Neutrophil (primary cell): ENCODE measurements at regions not wholly inside any gene's neighbourhood (a gene's known extent, or its start where the extent isn't known, plus 50 kb on each side); places are given as distances from the start of the nearest gene placed in this dataset.
"Not testable (repeated sequence)": the region's sequence is repeated elsewhere in the genome, so short reads cannot be mapped to it uniquely, and the experiment has no call there.

Experiments used
- H3K27ac ChIP-seq: fragments of 200-600 bp; sonication (generic); 2 replicates; pipeline ENCODE4 v1.5.1; 2016; ENCODE audit warnings: mild to moderate bottlenecking, moderate library complexity
- H3K27me3 ChIP-seq: fragments of 200-600 bp; sonication (generic); 2 replicates; pipeline ENCODE4 v1.6.0; 2016; ENCODE audit warnings: mild to moderate bottlenecking
- H3K36me3 ChIP-seq: fragments of 200-600 bp; sonication (generic); 2 replicates; pipeline ENCODE4 v1.5.1; 2017
- H3K4me1 ChIP-seq, 2 experiments: fragments of 200-600 bp in 1 of 2; sonication (generic) in 1 of 2; 1 replicate in 1 of 2; 2 replicates in 1 of 2; pipeline versions ENCODE4 v1.5.1 to v1.6.1; 2013 to 2016; ENCODE audit warnings: low read depth in 1 of 2, low read length in 1 of 2, mild to moderate bottlenecking in 1 of 2, moderate library complexity in 1 of 2; ENCODE audit not compliant: control insufficient read depth in 1 of 2, insufficient read depth in 1 of 2
- H3K4me3 ChIP-seq, 2 experiments: fragments of 200-600 bp in 1 of 2; sonication (generic) in 1 of 2; 1 replicate in 1 of 2; 2 replicates in 1 of 2; pipeline ENCODE4 v1.5.1; 2013 to 2016; ENCODE audit warnings: low read depth in 1 of 2, low read length in 1 of 2, mild to moderate bottlenecking in 1 of 2, moderate library complexity in 1 of 2
- H3K9me3 ChIP-seq: fragments of 200-600 bp; sonication (generic); 2 replicates; pipeline ENCODE4 v1.5.1; 2016
- TF ChIP-seq, protein P1 (sequence below): fragments of 200-600 bp; sonication (generic); IDR thresholded peaks from 2 replicates; pipeline ENCODE4 v1.5.1; 2016; ENCODE audit warnings: antibody characterized with exemption

DNA sequence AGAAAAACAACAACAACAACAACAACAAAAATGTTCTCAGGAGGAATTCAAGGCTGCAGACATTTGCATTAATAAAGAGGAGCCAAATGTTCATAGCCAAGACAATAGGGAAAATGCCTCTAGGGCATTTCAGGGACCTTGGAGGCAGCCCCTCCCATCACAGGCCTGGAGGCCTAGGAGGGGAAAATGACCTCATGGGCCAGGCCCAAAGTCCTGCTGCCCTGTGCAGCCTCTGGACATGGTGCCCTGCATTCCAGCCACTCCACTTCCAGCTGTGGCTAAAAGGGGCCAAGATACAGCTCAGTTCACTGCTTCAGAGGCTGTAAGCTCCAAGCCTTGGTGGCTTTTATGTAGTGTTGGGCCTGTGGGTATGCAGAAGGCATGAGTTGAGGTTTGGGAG lies 314.5 kb downstream of the CYRIA start:
- TF ChIP-seq, protein P1, sequence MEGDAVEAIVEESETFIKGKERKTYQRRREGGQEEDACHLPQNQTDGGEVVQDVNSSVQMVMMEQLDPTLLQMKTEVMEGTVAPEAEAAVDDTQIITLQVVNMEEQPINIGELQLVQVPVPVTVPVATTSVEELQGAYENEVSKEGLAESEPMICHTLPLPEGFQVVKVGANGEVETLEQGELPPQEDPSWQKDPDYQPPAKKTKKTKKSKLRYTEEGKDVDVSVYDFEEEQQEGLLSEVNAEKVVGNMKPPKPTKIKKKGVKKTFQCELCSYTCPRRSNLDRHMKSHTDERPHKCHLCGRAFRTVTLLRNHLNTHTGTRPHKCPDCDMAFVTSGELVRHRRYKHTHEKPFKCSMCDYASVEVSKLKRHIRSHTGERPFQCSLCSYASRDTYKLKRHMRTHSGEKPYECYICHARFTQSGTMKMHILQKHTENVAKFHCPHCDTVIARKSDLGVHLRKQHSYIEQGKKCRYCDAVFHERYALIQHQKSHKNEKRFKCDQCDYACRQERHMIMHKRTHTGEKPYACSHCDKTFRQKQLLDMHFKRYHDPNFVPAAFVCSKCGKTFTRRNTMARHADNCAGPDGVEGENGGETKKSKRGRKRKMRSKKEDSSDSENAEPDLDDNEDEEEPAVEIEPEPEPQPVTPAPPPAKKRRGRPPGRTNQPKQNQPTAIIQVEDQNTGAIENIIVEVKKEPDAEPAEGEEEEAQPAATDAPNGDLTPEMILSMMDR = no peak
- Histone ChIP-seq H3K27ac (no peak overlapping the region), H3K4me1 (no peaks in the 10 kb centered on the region), H3K27me3 (no peaks in the 10 kb centered on the region), H3K9me3 (no peaks in the 10 kb centered on the region), H3K4me3 (no peak overlapping the region), H3K36me3 (no peaks in the 10 kb centered on the region)

- no peaks in the 10 kb centered on the region for H3K27me3 ChIP-seq
- TF ChIP-seq, protein P1 = no peak
- no peaks in the 10 kb centered on the region for H3K36me3 ChIP-seq
- no peaks in the 10 kb centered on the region for H3K9me3 ChIP-seq
- H3K27ac ChIP-seq = no peak overlapping the region
- no peaks in the 10 kb centered on the region for H3K4me1 ChIP-seq
- no peak overlapping the region for H3K4me3 ChIP-seq
Observed at GRCh38 chr2:16350211-16350610, 315.4 kb downstream of the CYRIA start.

DNA sequence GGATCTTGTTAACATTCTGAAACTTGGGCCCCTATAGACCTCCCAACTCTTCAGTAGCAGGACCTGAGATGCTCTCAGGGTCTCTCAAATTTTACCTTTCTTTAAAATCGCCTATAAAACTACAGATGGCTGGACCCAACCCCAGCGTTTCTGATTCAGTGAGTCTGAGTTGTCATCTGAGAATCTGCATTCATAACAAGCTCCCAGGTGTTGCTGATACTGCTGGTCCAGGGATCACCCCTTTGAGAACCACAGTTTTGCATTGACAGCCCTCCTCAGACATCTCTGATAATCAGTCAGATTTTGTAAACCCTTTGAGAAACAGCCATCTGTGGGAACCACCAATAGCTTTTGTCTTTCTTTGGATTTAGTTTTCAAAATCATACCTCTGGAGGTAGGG lies 315.8 kb downstream of the CYRIA start:
- no peaks in the 10 kb centered on the region for H3K9me3 ChIP-seq
- H3K27me3 ChIP-seq = no peaks in the 10 kb centered on the region
- no peaks in the 10 kb centered on the region for H3K36me3 ChIP-seq
- H3K27ac ChIP-seq = no peak overlapping the region
- TF ChIP-seq, protein P1 = no peak
- no peaks in the 10 kb centered on the region for H3K4me1 ChIP-seq
- H3K4me3 ChIP-seq = no peak overlapping the region

DNA sequence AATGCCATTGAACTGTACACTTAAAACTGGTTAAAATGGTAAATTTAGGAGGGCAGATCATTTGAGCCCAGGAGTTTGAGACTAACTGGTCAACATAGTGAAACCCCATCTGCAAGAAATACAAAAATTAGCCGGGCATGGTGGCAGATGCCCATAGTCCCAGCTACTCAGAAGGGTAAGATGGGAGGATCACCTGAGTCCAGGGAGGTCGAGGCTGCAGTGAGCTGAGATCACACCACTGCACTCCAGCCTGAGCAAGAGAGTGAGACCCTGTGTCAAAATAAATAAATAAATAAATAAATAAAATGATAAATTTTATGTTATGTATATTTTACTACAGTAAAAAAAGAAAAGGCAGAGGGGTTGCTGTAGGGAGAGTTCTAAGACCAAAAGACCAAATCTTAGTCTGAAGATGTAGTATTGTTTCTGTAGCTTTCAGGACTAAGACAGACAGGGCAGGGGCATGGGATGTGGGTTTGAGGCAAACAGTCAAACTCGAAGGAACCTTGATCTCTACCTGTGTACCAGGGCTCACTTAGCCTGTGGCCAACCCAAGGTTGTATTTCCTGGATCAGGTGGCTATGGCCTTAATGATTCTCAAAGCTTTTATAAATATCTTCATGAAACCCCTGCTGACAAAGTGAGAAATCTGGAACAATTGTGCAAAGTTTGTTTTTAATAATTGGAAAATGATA lies 316.7 kb downstream of the CYRIA start:
- Histone ChIP-seq H3K27ac (no peak overlapping the region), H3K9me3 (no peaks in the 10 kb centered on the region), H3K36me3 (no peaks in the 10 kb centered on the region), H3K4me3 (no peak overlapping the region), H3K27me3 (no peaks in the 10 kb centered on the region), H3K4me1 (no peaks in the 10 kb centered on the region)
- TF ChIP-seq, protein P1 = no peak

DNA sequence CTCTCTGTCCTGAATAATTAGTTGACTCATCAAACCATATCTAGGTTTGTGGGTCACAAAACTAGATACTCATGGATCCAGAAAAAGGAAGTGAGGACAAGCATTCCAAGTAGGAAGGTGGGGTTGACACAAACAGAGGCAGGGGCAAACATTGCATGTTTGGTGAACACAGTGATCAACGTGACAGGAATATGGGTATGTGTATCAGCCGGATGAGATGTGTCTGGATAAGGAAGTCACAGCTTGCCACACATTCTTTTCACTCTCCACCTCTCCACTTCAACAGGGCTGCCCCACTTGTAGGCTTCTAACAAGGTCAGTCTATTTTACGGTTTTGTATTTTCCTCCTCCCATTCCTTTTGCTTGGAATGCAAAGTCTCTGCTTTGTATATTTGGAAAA lies 319.0 kb downstream of the CYRIA start:
- H3K4me1 ChIP-seq = no peaks in the 10 kb centered on the region
- no peaks in the 10 kb centered on the region for H3K36me3 ChIP-seq
- H3K4me3 ChIP-seq = no peak overlapping the region
- H3K27ac ChIP-seq = no peak overlapping the region
- TF ChIP-seq, protein P1 = no peak
- H3K9me3 ChIP-seq = no peaks in the 10 kb centered on the region
- no peaks in the 10 kb centered on the region for H3K27me3 ChIP-seq

DNA sequence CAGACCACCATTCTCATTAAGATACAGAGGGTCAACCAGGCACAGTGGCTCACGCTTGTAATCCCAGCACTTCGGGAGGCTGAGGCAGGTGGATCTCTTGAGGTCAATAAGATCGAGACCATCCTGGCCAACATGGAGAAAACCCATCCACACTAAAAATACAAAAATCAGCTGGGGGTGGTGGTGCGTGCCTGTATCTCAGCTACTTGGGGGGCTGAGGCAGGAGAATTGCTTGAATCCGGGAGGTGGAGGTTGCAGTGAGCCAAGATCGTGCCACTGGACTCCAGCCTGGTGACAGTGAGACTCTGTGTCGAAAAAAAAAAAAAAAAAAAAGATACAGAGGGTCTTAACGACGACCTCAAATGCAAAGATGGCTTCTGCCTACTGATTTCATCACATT lies 320.4 kb downstream of the CYRIA start:
- not testable (repeated sequence) for H3K27ac ChIP-seq, H3K9me3 ChIP-seq, H3K4me3 ChIP-seq, H3K36me3 ChIP-seq, H3K27me3 ChIP-seq, H3K4me1 ChIP-seq
